IMR-90 (cell line): ENCODE measurements at regions not wholly inside any gene's neighbourhood (a gene's known extent, or its start where the extent isn't known, plus 50 kb on each side); places are given as distances from the start of the nearest gene placed in this dataset.
"Not testable (repeated sequence)": the region's sequence is repeated elsewhere in the genome, so short reads cannot be mapped to it uniquely, and the experiment has no call there.

Source experiments
- ATAC-seq: fragments of 200-7000 bp; cut with Tn5 transposase; 2 replicates; pipeline ENCODE4 v1.9.1; 2020; ENCODE audit warnings: low read depth, mild to moderate bottlenecking, moderate library complexity
- BruUV-seq: library from RNA; stranded (reverse); fragments of 400-500 nt; replicated peaks from 2 replicates; lab custom pipeline; 2021; lab: Mats Ljungman, UMichigan
- CTCF ChIA-PET: fragments of 300-600 bp; formaldehyde crosslinking; extraction: SDS; loops from one replicate; lab custom pipeline; 2021; ENCODE audit warnings: antibody characterized with exemption; lab: Yijun Ruan, JAX
- POLR2A ChIA-PET: fragments of 300-600 bp; sonication (Branson Sonifier 250); formaldehyde crosslinking; loops from one replicate; lab custom pipeline; 2022; ENCODE audit warnings: antibody characterized with exemption; ENCODE audit not compliant: unreplicated experiment; lab: Charles Lee
- DNase-seq: peaks from one replicate; pipeline ENCODE4 v3.0.0; 2013
- H2AFZ ChIP-seq: replicated peaks from 2 replicates; pipeline ENCODE3; 2013; ENCODE audit warnings: low read length, mild to moderate bottlenecking; ENCODE audit not compliant: poor library complexity
- H2AK5ac ChIP-seq: 2 replicates; pipeline ENCODE4 v1.6.1; 2013; ENCODE audit warnings: low read depth, low read length, inconsistent platforms
- H2AK9ac ChIP-seq: replicated peaks from 2 replicates; pipeline ENCODE3; 2013; ENCODE audit warnings: mild to moderate bottlenecking, low read depth, low read length, moderate library complexity; ENCODE audit not compliant: poor library complexity
- H2BK120ac ChIP-seq: 2 replicates; pipeline ENCODE4 v1.6.1; 2013; ENCODE audit warnings: low read depth, low read length, inconsistent platforms
- H2BK15ac ChIP-seq: 3 replicates; pipeline ENCODE4 v1.6.1; 2013; ENCODE audit warnings: low read depth, low read length, inconsistent platforms
- H2BK20ac ChIP-seq: 2 replicates; pipeline ENCODE4 v1.6.1; 2013; ENCODE audit warnings: low read depth, mild to moderate bottlenecking, inconsistent platforms, low read length, moderate library complexity
- H2BK5ac ChIP-seq: 2 replicates; pipeline ENCODE4 v1.6.1; 2013; ENCODE audit warnings: mild to moderate bottlenecking, low read depth, low read length, inconsistent platforms; ENCODE audit not compliant: poor library complexity, severe bottlenecking
- H3K14ac ChIP-seq: replicated peaks from 2 replicates; pipeline ENCODE4 v1.6.1; 2013; ENCODE audit warnings: low read depth, low read length, inconsistent platforms
- H3K18ac ChIP-seq: 2 replicates; pipeline ENCODE4 v1.6.1; 2013; ENCODE audit warnings: low read depth, low read length, control low read depth
- H3K23ac ChIP-seq: 2 replicates; pipeline ENCODE4 v1.6.1; 2013; ENCODE audit warnings: low read depth, low read length, inconsistent platforms
- H3K27ac ChIP-seq: 2 replicates; pipeline ENCODE4 v1.5.1; 2013; ENCODE audit warnings: mild to moderate bottlenecking, control low read depth, low read length; ENCODE audit not compliant: insufficient read depth
- H3K27me3 ChIP-seq: 2 replicates; pipeline ENCODE4 v1.6.1; 2013; ENCODE audit warnings: low read length; ENCODE audit not compliant: control insufficient read depth, insufficient read depth
- H3K36me3 ChIP-seq: 2 replicates; pipeline ENCODE4 v1.6.1; 2013; ENCODE audit warnings: low read length, mixed read lengths; ENCODE audit not compliant: control insufficient read depth, insufficient read depth
- H3K4ac ChIP-seq: 2 replicates; pipeline ENCODE4 v1.6.1; 2013; ENCODE audit warnings: low read depth, low read length, inconsistent platforms
- H3K4me1 ChIP-seq: 2 replicates; pipeline ENCODE4 v1.6.1; 2013; ENCODE audit warnings: low read length, mixed read lengths; ENCODE audit not compliant: control insufficient read depth, insufficient read depth
- H3K4me2 ChIP-seq: 2 replicates; pipeline ENCODE4 v1.6.1; 2013; ENCODE audit warnings: low read depth, mild to moderate bottlenecking, control low read depth, low read length, moderate library complexity
- H3K4me3 ChIP-seq: 2 replicates; pipeline ENCODE4 v1.5.1; 2013; ENCODE audit warnings: low read depth, mild to moderate bottlenecking, control low read depth, low read length, moderate library complexity; ENCODE audit not compliant: insufficient read depth
- H3K56ac ChIP-seq: 2 replicates; pipeline ENCODE4 v1.6.1; 2013; ENCODE audit warnings: low read length, inconsistent platforms; ENCODE audit not compliant: insufficient read depth; ENCODE audit errors: extremely low read depth
- H3K79me1 ChIP-seq, 2 experiments: 2 replicates each; pipeline ENCODE4 v1.6.1; 2013; ENCODE audit warnings: low read length in 2 of 2, inconsistent platforms in 1 of 2, low read depth in 1 of 2
- H3K9ac ChIP-seq: 2 replicates; pipeline ENCODE4 v1.6.1; 2013; ENCODE audit warnings: low read depth, low read length, control low read depth
- H3K9me1 ChIP-seq: 2 replicates; pipeline ENCODE4 v1.6.1; 2013; ENCODE audit warnings: low read length, inconsistent platforms; ENCODE audit not compliant: insufficient read depth
- H3K9me3 ChIP-seq: 2 replicates; pipeline ENCODE4 v1.6.1; 2013; ENCODE audit warnings: low read length; ENCODE audit not compliant: control insufficient read depth, insufficient read depth
- H4K20me1 ChIP-seq: 2 replicates; pipeline ENCODE4 v1.6.1; 2013; ENCODE audit warnings: low read length, inconsistent platforms; ENCODE audit not compliant: insufficient read depth
- H4K5ac ChIP-seq: 2 replicates; pipeline ENCODE4 v1.6.1; 2013; ENCODE audit warnings: mild to moderate bottlenecking, low read depth, low read length, control low read depth
- H4K8ac ChIP-seq, 2 experiments: 2 replicates each; pipeline ENCODE4 v1.6.1; 2013; ENCODE audit warnings: low read depth in 2 of 2, low read length in 2 of 2, control low read depth in 1 of 2, inconsistent platforms in 1 of 2
- H4K91ac ChIP-seq: 2 replicates; pipeline ENCODE4 v1.6.1; 2013; ENCODE audit warnings: low read depth, low read length, inconsistent platforms; ENCODE audit not compliant: insufficient read depth
- WGBS, 2 experiments: methylation state at CpG; one replicate each; pipeline versions ENCODE4 v1.1.5 to v1.1.7; 2013; ENCODE audit warnings: missing lambda C conversion rate in 2 of 2; ENCODE audit not compliant: insufficient read length in 1 of 2; ENCODE audit errors: extremely low coverage in 2 of 2; 5-methylcytosine and 5-hydroxymethylcytosine counted together
- dilution Hi-C: fragments of 300-500 bp; cut with HindIII; formaldehyde crosslinking; loops from one replicate; pipeline ENCODE4 v1.14.3; 2018; ENCODE audit warnings: low sequenced_read_pairs; ENCODE audit not compliant: unreplicated experiment
- in situ Hi-C: fragments of 300-500 bp; cut with MboI; formaldehyde crosslinking; loops from 3 replicates; pipeline ENCODE4 v1.14.3; 2019; ENCODE audit warnings: low sequenced_read_pairs, inconsistent platforms, mixed read lengths
- intact Hi-C: fragments of 100-400 bp; cut with micrococcal nuclease; formaldehyde crosslinking; loops from 2 replicates; pipeline ENCODE4 v1.10.0; 2022

- H4K20me1 ChIP-seq, BruUV-seq, H3K4me1 ChIP-seq, H3K23ac ChIP-seq, H2AK9ac ChIP-seq, H3K27ac ChIP-seq, H4K91ac ChIP-seq, H2BK15ac ChIP-seq, H2AFZ ChIP-seq, H3K4ac ChIP-seq, H3K18ac ChIP-seq, H3K14ac ChIP-seq, H4K8ac ChIP-seq, intact Hi-C loops, H3K4me3 ChIP-seq, dilution Hi-C loops, CTCF ChIA-PET, H2BK5ac ChIP-seq, H2BK20ac ChIP-seq, H3K56ac ChIP-seq, H3K9me3 ChIP-seq, H3K27me3 ChIP-seq, in situ Hi-C loops, H3K9me1 ChIP-seq, H3K79me1 ChIP-seq, DNase-seq, ATAC-seq, POLR2A ChIA-PET, H3K9ac ChIP-seq, H2AK5ac ChIP-seq, H3K4me2 ChIP-seq, H2BK120ac ChIP-seq, H4K5ac ChIP-seq: not testable (repeated sequence)
- WGBS, 2 experiments: no CpG with 5 or more reads among the region's 8 CpGs
- peaks cover 12% of the 10 kb centered on the region for H3K36me3 ChIP-seq
These were observed 78.7 kb upstream of the TNK2 start for GRCh38 chr3:195987001-195987400.

- intact Hi-C loops, H2BK15ac ChIP-seq, H3K4me3 ChIP-seq, dilution Hi-C loops, H4K8ac ChIP-seq, CTCF ChIA-PET, H3K27ac ChIP-seq, H2BK20ac ChIP-seq, H4K5ac ChIP-seq, H3K23ac ChIP-seq, H2BK5ac ChIP-seq, H3K4me2 ChIP-seq, H4K91ac ChIP-seq, H3K4ac ChIP-seq, H2AK9ac ChIP-seq, H4K20me1 ChIP-seq, H2BK120ac ChIP-seq, H3K9me3 ChIP-seq, ATAC-seq, H2AK5ac ChIP-seq, H3K27me3 ChIP-seq, DNase-seq, H3K9ac ChIP-seq, BruUV-seq, H3K4me1 ChIP-seq, POLR2A ChIA-PET, H3K56ac ChIP-seq, H3K14ac ChIP-seq, H3K18ac ChIP-seq, H3K9me1 ChIP-seq, H3K79me1 ChIP-seq, H2AFZ ChIP-seq, in situ Hi-C loops: not testable (repeated sequence)
- no CpG with 5 or more reads among the region's 4 CpGs for WGBS, 2 experiments
- H3K36me3 ChIP-seq: peaks cover 15% of the 10 kb centered on the region
These were observed 78.2 kb upstream of the TNK2 start for GRCh38 chr3:195986576-195986975.
